ENCODE measurements at regions not wholly inside any gene's neighbourhood (a gene's known extent, or its start where the extent isn't known, plus 50 kb on each side); places are given as distances from the start of the nearest gene placed in this dataset.

GRCh38 chr2:146633159-146633558, 1211.7 kb upstream of the ACVR2A start:
- Histone ChIP-seq H3K79me2 (ENCODE audit: insufficient read depth, low read length) (no peaks in the 10 kb centered on the region), H3K4ac (ENCODE audit: low read depth, low read length) (no peak overlapping the region), H4K5ac (ENCODE audit: insufficient read length, low read depth, low read length) (no peak overlapping the region), H3T11ph (ENCODE audit: low read length) (no peak overlapping the region), H2BK20ac (ENCODE audit: low read depth, low read length, poor library complexity, severe bottlenecking) (no peak overlapping the region), H2AK5ac (ENCODE audit: insufficient read length, low read length) (no peak overlapping the region), H4K91ac (ENCODE audit: insufficient read length, low read depth, low read length) (no peak overlapping the region), H2BK5ac (ENCODE audit: insufficient read length, low read length) (no peak overlapping the region), H3K4me2 (ENCODE audit: insufficient read depth, insufficient read length, low read length) (no peak overlapping the region), H2BK15ac (ENCODE audit: low read depth, low read length) (no peak overlapping the region), H3K18ac (ENCODE audit: insufficient read length, low read depth, low read length) (no peak overlapping the region), H2BK120ac (ENCODE audit: low read depth, low read length, poor library complexity, severe bottlenecking) (no peak overlapping the region), H3K27ac (ENCODE audit: insufficient read length, low read depth, low read length) (no peak overlapping the region), H3K27me3 (ENCODE audit: insufficient read depth, low read length) (no peaks in the 10 kb centered on the region), H2BK12ac (ENCODE audit: insufficient read length, low read depth, low read length) (no peak overlapping the region), H3K23me2 (ENCODE audit: insufficient read length, low read depth, low read length, poor library complexity, severe bottlenecking) (no peaks in the 10 kb centered on the region), H3K23ac (ENCODE audit: insufficient read length, low read depth, low read length) (no peak overlapping the region), H3K56ac (ENCODE audit: insufficient read length, low read depth, low read length) (no peak overlapping the region), H4K8ac (replicated peaks; ENCODE audit: insufficient read length, low read depth, low read length) (no peak overlapping the region), H4K20me1 (ENCODE audit: control insufficient read depth, insufficient read depth, insufficient read length) (no peaks in the 10 kb centered on the region), H3K79me1 (ENCODE audit: insufficient read depth, low read depth, low read length, poor library complexity, severe bottlenecking) (no peaks in the 10 kb centered on the region), H3K9me3 (ENCODE audit: control insufficient read depth, low read depth, low read length) (no peaks in the 10 kb centered on the region), H3K9ac (ENCODE audit: extremely low read depth, insufficient read length, low read length) (no peak overlapping the region), H3K4me1 (ENCODE audit: insufficient read depth, low read length) (no peaks in the 10 kb centered on the region), H2AFZ (ENCODE audit: low read length) (no peak overlapping the region), H3K14ac (ENCODE audit: insufficient read depth, low read length) (no peak overlapping the region)
- no peak for DNase-seq
- Mint-ChIP-seq H3K27ac (no peak overlapping the region), H3K4me1 (no peaks in the 10 kb centered on the region), H3K36me3 (ENCODE audit: insufficient read depth in 1 of 3, low read depth in 3 of 3) (peaks cover 0 to 4% (median 2%) of the 10 kb centered on the region in 3 experiments; a peak in 2 of 7 replicates), H3K27me3 (ENCODE audit: low read depth) (no peaks in the 10 kb centered on the region), H3K9me3 (no peaks in the 10 kb centered on the region; a peak in 1 of 5 replicates), H3K4me3 (no peak overlapping the region)
- TF ChIP-seq, protein P1, sequence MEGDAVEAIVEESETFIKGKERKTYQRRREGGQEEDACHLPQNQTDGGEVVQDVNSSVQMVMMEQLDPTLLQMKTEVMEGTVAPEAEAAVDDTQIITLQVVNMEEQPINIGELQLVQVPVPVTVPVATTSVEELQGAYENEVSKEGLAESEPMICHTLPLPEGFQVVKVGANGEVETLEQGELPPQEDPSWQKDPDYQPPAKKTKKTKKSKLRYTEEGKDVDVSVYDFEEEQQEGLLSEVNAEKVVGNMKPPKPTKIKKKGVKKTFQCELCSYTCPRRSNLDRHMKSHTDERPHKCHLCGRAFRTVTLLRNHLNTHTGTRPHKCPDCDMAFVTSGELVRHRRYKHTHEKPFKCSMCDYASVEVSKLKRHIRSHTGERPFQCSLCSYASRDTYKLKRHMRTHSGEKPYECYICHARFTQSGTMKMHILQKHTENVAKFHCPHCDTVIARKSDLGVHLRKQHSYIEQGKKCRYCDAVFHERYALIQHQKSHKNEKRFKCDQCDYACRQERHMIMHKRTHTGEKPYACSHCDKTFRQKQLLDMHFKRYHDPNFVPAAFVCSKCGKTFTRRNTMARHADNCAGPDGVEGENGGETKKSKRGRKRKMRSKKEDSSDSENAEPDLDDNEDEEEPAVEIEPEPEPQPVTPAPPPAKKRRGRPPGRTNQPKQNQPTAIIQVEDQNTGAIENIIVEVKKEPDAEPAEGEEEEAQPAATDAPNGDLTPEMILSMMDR (conservative IDR thresholded peaks at IDR 0.05) = no peak
